Pulmonary artery endothelial cell (primary cell): ENCODE measurements at regions not wholly inside any gene's neighbourhood (a gene's known extent, or its start where the extent isn't known, plus 50 kb on each side); places are given as distances from the start of the nearest gene placed in this dataset.

ENCODE experiments used
- DNase-seq: peaks from one replicate; pipeline ENCODE4 v3.0.0-alpha.2; 2011; ENCODE audit warnings: low read depth, low spot score

DNA sequence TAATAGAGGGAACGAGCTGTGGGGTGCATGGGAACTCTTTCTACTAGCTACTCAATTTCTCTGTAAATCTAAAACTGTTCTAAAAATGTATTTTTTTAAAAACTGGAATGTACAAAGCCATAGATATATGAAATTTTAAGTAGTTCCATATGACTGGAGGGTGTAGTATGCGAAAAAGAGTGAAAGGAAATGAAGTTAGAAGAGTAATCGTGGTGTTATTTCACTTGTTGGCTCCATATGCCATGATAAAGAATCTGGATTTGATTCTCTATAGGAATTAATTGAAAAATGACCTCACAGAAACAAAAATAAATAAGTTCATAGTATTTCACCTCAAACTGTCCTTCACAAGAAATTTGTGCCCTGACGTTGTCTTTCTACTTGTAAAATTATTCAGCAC is 500.2 kb downstream of the TENT5A start:
- no peak for DNase-seq

DNA sequence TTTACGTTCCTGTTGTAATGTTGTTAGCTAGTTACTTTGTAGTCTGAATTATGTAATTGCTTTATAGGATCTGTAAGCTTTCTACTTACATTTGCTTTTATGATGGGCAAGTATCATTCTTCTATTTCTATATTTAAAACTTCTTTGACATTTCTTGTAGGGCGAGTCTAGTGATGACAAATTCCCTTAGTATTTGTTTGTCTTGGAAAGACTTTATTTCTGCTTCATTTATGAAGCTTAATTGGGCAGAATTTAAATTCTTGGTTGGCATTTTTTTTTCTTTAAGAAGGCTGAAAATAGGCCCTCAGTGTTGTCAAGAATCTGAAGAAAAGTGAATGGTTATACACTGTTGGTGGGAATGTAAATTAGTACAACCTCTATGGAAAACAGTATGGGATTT is 506.3 kb downstream of the TENT5A start:
- DNase-seq, result no peak

DNA sequence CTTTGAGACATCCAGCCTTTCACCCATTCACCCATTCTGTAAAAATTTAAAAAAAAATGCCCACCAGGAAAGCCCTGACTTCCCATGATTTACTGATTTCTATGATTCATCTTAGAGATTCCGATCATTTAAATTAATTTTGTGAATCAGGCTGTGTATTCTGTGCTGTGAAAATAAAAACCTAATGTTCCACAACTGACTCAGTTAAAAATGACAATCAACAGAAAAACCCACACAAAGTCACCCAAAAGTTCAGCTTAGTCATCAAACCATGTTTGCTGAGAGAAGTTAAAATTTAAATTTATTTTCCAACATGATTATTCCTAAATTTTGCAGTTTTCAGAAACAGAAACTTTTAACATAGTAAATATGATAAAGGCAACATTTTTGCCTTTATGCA is 509.9 kb downstream of the TENT5A start:
- DNase-seq, result no peak

DNA sequence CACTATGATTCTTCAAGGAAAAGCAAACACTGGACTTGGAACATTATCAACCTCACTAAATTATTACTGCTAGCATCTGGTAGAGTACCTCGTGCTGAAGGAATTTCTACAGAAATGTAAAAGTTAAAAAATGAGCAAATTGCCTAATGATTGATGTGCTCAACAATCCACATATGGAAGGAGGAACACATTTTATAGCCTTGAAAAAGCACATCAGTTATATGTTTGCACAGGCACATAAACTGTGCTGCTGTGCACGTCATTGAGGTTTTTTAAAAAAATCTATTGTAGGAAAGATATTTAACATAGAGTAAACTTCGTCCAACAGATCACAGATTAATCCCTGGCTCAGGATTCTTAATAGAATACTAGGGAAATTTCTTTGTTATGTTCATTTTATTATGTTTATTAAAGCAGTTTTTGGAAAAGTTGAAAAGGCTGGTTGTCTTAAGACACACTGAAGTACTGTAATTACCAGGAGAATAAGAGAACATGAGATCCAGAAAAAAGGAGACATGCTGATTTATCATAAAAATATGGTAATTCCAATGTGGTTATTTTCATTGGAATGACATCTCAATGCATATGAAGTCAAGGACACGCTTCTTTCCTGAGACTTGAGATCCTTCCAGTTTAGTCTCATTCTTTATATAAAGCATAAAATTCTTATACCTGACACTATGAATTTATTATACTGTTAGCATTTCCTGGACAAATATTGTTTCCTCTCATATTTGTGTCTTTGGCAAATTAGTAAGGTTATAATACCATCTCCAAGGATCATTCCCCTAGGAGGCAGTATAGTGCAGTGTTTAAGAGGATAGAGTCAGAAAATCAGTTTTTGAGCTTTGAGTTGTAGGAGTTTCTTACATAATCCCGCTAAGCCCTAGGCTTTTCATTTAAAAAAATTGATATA is 511.1 kb downstream of the TENT5A start:
- DNase-seq, result no peak

DNA sequence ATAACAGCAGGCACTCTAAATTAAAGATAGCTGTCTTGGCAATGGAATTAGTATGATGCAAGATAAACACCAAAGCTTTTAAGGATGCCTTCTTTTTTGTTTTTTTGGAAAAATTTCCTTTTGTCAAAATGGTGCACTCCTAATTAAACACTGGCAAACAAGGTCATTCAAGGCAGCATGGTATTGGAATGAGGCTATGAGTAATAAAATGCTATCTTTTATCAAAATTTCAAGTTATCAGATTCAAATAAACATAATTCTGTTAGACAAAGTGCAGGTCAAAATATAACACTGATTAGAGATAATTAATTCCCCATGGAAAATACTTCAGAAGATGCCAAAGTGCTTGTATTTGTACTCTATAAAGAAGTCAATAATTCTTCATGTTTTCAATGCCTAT is 514.1 kb downstream of the TENT5A start:
- no peak for DNase-seq

DNA sequence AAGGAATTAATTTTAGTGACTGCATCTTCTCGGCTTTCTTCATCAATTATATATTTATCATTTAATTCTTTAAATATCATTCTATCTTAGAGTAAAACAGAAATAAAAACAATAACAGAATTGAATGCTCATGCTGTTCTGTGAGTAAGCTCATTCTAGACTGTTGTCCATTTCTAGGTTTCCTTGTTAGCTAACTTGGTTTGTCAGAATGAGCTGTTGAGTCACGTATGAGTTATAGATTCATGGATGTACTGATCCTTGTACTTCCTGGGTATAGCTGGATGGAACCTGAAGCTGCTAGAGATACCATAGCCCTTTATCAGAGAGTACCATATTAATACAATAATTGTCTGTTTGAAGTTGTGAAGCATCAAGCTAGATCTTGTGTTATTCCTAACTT is 515.3 kb downstream of the TENT5A start:
- no peak for DNase-seq

DNA sequence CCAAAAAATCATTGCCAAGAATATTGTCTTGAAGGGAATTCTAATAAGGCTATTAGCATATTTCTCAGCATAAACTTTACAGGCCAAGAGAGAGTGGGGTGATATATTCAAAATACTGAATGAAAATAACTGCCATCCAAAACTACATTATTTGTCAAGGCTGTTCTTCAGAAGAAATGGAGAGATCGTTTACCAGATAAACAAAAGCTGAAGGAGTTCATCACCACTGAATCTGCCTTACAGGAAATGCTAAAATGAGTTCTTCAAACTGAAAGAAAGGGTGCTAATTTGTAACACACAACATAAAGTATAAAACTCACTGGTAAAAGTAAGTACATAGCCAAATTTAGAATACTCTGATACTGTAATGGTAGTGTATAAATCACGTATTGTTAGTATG is 517.0 kb downstream of the TENT5A start:
- no peak for DNase-seq

DNA sequence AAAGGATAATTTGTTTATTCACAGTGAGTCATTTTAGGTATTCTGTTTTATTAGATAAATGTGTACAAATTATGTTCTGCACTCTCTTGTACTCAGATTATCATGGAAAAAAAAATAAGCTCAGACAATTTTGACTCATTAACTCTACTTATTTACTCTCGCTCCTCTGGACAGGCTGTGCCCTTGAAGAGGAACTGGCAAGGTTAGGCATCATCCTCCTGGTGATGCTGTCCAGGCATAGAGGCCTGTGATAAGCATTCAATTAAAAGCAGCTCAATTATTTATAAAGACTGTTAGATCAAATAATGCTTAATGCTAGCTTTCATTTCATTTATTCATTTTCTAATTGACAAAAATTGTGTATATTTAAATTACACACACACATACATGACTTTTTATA is 518.5 kb downstream of the TENT5A start:
- DNase-seq, result no peak

DNA sequence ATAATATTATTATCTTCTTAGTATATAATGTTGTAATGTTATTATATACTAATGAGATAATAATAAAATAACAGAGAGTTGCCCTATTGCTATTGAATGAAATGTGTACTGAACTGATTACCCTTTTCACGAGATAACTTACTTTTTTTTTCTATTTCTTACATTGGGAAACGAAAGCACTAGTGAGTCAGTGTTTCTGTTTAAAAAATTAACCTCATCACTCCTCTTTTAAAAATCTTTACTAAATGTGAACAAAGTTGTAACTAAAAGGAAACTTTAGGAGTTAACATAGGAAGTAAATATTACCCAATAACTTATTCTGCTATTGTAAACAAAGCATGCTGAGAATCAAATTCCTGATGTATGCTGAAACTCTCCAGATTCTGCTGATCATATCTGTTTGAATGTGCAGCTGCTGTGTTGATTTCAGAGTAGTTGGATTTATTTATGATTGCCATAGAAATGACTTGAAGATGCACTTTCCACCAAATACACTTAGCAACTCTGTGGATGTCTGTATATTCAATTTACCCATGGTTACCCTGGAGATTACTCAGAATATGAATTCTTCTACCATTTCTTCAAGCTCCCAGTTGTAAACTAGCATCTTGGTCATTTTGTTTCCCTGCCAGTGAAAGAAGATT is 523.4 kb downstream of the TENT5A start:
- DNase-seq, result no peak

DNA sequence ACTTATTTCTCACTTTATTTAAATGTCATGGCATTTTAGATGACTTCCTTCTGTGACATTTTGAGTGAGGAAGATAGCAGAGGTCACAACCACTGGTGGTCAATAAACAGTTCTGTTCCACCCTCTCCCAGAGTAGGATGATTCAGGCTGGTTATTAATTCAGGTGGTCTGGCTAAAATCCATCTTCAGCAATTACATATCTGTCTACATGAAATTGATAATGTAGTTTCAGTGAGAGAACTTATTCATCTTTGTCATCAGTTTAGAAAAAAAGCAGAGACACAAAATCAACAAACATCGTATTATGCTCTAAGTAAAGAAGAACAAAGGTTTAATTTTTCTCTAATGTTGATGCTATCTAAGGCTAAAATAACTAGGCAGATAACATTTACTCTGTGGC is 525.5 kb downstream of the TENT5A start:
- no peak for DNase-seq

DNA sequence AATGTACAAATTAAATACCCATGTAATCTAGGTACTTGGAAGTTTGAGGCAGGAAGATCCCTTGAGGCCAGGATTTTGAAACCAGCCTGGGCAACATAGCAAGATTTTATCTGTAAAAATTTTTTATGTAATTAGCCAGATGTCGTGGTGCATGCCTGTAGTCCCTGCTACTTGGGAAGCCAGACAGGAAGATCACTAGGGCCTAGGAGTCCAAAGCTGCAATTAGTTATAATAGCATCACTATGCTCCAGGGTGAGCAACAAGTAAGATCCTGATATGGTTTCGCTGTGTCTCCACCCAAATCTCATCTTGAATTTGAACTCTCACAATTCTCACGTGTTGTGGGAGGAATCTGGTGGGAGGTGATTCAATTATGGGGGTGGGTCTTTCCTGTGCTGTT is 535.8 kb downstream of the TENT5A start:
- DNase-seq, result no peak

DNA sequence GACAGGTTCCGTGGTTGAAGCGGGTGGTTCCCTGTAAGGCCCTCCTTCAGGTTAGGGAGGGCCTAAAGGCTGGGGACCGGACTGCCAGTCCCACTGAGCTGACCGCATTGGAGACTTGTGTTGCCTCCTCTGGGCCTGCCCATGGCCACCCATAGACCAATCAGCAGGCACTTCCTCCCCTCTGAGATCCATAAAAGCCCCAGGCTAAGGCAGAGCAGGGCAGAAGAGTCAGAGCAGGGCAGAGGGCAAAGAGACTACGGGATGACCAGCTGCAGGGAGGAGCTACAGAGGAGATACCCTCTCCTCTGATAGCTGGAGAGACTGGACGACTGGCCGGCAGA is 537.4 kb downstream of the TENT5A start:
- DNase-seq, result no peak

DNA sequence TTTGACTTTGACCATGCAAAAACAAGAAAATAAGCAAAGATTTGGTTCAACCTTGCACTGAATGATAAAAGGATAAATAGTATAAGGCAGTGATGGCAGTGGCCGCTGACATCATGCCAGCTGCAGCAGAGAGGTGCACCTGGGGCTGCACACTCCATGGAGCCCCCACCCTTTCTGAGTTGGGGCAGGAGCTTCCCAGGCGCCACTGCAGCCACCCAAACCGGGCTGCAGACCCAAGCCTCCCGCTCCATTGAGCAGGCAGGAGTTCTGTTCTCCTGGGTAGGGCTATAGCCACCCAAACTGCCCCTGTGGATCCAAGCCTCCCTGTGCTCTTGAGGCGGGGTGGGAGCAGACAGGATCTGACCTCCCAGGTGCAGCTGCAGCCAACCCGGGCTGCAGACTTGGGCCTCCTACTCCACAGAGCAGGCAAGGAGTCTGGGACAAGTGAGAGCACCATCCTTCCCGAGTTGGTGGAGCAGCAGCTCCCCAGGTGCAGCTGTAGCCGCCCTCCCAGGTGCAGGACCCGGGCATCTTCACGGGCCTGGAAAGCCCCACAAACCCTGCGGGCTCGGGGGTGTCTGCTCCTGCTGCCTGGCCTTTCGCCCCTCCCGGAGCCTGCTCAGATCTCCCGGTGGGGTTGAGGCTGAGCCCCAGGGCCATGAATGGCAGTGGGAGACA is 537.9 kb downstream of the TENT5A start:
- DNase-seq, result no peak

DNA sequence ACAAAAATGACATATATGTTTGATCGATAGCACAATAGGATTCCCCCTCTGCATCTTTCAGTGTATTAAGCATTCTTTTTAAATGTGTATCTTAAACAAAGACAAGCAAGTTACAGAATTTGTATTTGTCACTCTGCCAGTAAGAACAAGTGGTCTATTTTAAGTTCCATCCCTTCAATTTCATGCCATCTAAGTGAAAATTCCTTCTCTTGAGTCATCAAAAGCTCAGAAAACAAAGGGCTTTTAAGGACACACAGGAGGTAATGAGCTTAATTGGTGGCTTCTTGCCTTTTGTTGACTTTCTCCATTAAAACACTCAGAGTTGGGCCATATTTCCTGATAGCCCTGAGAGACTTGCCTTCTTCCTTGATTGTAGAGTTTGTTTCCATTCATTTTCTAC is 547.8 kb downstream of the TENT5A start:
- no peak for DNase-seq

DNA sequence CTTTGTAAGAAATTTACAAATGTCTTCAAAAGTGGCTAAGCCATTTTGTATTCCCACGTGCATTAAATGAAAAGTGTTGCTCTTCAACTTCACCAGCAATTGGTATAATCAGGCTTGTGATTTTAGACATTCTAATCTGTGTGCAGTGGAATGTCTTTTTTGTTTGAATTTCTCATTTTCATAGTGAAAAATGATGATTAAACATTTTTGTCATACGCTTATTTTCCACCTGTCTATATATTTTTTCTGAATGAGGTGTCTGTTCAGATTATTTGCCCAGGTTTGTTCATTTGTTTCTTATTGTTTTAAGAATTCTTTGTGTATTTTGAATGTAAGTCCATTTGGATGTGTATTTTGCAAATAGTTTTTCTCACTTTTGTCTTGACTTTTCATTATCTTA is 558.1 kb downstream of the TENT5A start:
- DNase-seq, result no peak

DNA sequence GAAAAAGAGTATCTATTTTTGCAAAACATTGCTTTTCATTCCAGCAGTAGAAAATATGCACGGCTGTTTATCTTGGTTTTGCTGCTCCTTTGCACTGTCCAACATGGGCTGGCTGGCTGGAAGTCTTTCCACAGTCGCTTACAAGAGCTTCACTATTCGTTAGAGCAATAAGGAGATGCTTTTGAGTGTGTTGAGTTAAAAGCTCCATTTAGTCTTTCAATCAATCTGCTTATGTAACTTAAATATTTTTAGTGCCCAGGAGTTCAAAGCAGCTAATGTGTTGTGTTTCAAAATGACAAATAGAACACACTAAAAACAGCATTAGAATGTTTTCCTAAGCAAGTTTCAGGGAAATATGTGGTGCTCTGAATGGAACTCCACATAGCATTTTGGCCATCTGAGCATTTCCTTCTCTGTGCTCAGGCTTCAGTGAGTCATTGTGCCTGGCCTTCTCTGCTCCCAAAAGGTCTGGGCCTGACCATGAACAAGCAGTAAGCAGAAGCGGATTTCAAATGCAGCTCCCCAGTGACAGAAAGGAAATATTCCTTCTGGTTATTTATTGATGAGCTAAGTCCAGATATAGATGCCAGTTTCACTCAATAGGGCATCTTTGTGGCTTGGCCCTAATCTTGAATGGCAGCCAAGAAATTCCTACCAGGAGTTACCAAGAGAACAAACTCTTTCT is 580.3 kb downstream of the TENT5A start:
- no peak for DNase-seq

DNA sequence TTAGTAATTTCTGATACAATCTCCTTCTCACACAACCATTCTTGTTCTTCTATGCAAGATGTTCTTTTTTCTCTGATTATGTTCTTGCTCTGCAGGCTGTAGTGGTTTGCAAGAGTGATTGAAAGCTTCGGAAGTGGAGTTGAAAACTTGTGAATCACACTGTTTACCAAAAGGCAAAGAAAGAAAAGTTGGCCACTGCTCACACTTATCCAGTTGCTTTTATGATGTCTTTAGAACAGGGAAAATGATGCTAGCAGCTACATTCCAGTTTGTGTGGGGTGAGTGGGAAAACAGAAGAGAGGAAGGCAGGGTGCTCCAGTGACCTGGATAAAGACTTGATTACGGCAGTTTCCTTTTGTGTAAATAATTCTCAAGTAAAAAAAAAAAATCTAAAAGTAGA is 583.3 kb downstream of the TENT5A start:
- DNase-seq, result no peak

DNA sequence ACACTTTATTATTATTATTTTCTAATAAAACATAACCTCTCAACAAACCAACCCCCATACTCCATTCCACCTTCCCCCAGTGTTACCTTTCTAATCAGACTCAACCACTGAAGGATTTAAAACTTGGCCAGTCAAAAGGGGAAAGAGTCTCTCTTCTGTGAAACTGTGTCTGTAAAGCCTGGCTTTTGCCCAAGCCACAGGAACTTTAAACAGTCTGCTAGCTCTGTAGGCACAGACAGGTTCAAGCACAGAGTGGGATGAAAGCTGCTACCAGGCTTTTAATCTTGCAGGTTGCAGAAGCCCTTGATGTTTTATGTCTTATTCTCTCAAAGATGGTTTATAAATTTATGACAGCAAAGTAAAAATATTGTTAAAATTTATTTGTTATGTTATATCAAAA is 585.7 kb downstream of the TENT5A start:
- DNase-seq, result no peak

DNA sequence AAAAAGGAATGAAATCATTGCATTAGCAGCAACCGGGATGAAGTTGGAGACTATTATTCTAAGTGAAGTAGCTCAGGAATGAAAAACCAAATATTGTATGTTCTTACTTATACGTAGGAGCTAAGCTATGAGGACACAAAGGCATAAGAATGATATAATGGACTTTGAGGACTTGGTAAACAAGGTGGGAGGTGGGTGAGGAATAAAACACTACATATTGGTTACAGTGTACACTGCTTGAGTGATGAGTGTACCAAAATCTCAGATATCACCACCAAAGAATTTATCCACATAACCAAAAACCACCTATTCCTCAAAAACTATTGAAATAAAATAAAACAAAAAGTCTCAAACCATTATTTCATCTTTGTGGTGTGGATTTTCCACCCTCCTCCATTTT is 593.5 kb downstream of the TENT5A start:
- DNase-seq, result no peak

DNA sequence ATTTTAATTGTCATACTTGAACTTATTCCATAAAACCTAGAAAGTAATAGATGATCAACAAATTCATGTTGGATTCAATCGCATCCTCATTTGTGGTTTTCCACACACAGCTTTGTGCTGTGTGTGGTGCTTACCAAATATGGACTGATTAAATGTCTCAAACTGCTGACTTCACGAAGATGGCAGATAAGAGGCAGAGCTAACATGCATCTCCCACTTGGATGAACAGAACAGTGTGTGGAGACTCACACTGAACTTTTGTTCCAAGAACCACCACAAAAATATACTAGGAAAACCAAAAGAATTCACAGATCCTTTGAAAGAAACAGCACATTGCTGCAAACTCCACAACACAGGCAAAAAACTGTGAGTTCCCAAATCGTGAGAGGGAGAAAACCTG is 603.7 kb downstream of the TENT5A start:
- DNase-seq, result no peak

DNA sequence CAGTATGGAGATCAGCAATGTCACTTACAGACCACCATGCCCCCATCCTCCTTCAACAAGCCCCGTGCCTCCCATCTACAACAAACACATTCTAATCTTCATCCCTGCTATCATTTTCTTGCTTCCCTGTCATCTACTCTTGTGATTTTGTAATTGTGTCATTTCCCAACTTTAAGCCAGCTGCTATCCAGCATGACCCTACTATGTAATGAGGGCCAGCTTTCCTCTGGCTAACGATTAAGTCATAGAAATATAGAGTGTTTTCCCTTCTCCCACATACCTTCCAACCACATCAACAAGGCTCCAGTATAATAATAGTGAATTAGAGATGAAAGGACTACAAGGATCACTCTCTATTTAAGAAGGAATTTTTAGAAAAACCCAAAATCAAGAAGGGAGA is 607.0 kb downstream of the TENT5A start:
- no peak for DNase-seq

DNA sequence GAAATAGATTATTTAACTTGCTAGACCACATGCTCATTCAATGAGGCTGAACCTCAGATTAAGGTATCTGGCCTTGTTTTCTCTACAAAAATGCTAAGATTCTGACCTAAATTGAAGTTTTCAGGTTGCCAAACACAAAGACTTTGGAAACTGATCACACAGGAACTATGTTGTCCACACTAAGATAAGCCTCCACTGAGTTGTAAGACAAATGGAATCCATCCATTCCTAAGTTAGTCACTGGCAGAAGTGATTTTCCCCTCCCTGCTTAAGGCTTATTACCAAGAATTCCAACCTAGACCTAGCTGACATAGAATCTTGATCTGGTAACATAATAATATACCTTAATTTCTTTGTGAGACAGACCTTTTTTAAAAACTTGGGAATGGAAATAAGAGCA is 608.1 kb downstream of the TENT5A start:
- no peak for DNase-seq
